ENCODE measurements at regions not wholly inside any gene's neighbourhood (a gene's known extent, or its start where the extent isn't known, plus 50 kb on each side); places are given as distances from the start of the nearest gene placed in this dataset.

DNA sequence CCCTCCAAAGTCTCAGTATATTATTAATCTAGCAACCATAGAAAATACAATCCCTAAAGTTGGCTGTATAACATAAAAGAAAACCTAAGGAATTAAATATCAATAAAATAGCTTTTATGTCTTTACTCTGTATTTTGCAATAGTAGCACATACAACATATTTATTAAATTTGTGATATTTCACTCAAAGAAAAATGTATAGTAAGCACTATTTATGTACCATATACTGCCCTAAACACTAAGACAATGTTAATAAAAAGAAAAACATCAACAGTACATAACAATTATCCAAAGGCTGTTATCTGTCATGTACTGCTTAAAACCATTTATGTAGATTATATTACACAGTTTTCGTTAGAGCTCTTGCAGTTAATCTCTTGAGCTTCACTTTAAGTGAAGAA lies 834.5 kb upstream of the INTU start:
- TF ChIP-seq, protein P1, sequence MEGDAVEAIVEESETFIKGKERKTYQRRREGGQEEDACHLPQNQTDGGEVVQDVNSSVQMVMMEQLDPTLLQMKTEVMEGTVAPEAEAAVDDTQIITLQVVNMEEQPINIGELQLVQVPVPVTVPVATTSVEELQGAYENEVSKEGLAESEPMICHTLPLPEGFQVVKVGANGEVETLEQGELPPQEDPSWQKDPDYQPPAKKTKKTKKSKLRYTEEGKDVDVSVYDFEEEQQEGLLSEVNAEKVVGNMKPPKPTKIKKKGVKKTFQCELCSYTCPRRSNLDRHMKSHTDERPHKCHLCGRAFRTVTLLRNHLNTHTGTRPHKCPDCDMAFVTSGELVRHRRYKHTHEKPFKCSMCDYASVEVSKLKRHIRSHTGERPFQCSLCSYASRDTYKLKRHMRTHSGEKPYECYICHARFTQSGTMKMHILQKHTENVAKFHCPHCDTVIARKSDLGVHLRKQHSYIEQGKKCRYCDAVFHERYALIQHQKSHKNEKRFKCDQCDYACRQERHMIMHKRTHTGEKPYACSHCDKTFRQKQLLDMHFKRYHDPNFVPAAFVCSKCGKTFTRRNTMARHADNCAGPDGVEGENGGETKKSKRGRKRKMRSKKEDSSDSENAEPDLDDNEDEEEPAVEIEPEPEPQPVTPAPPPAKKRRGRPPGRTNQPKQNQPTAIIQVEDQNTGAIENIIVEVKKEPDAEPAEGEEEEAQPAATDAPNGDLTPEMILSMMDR (IDR thresholded peaks at IDR 0.05; ENCODE audit: borderline replicate concordance, extremely low read depth, low read length, poor library complexity, severe bottlenecking): no peak
- no peak for TF ChIP-seq EZH2 (IDR thresholded peaks at IDR 0.05; ENCODE audit: borderline replicate concordance, low read depth, low read length, severe bottlenecking)
